IPS-18a (cell line): ENCODE measurements at regions not wholly inside any gene's neighbourhood (a gene's known extent, or its start where the extent isn't known, plus 50 kb on each side); places are given as distances from the start of the nearest gene placed in this dataset.
"Not testable (repeated sequence)": the region's sequence is repeated elsewhere in the genome, so short reads cannot be mapped to it uniquely, and the experiment has no call there.

Experiments used
- H3K27ac ChIP-seq: one replicate; pipeline ENCODE4 v1.5.1; 2013; ENCODE audit warnings: low read length
- H3K27me3 ChIP-seq: one replicate; pipeline ENCODE4 v1.6.1; 2013; ENCODE audit warnings: mild to moderate bottlenecking, low read length; ENCODE audit not compliant: control insufficient read depth, insufficient read depth
- H3K36me3 ChIP-seq: one replicate; pipeline ENCODE4 v1.6.1; 2013; ENCODE audit warnings: low read depth, low read length; ENCODE audit not compliant: control insufficient read depth
- H3K4me1 ChIP-seq: one replicate; pipeline ENCODE4 v1.6.1; 2013; ENCODE audit warnings: low read depth, low read length; ENCODE audit not compliant: control insufficient read depth
- H3K4me3 ChIP-seq: one replicate; pipeline ENCODE4 v1.5.1; 2013; ENCODE audit warnings: low read length
- H3K9ac ChIP-seq: one replicate; pipeline ENCODE4 v1.6.1; 2013; ENCODE audit warnings: mild to moderate bottlenecking, low read length, moderate library complexity
- H3K9me3 ChIP-seq: one replicate; pipeline ENCODE4 v1.6.1; 2013; ENCODE audit warnings: low read depth, low read length; ENCODE audit not compliant: control insufficient read depth

DNA sequence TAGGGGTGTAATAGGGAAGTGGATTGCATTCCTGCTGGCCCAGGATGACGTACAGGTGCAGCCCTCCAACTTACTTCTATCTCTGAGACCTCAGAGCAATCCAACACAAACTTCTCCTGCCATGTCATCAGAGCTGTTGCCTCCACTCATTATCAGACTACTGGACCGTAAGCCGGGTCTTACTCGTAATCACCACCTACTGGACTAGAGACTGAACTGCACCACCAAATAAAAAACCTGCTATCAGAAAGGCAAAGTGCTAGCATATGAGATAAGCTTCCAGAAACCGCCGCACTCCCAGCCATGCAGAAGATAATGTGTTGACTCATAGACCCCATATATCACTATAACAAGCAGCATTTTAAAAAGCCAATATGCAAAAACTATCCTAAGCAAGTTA, 102.0 kb downstream of the SLITRK1 start:
- Histone ChIP-seq H3K4me3 (no peak overlapping the region), H3K27ac (no peak overlapping the region), H3K9me3 (no peaks in the 10 kb centered on the region), H3K27me3 (no peaks in the 10 kb centered on the region), H3K36me3 (no peaks in the 10 kb centered on the region), H3K9ac (no peak overlapping the region), H3K4me1 (no peaks in the 10 kb centered on the region)

DNA sequence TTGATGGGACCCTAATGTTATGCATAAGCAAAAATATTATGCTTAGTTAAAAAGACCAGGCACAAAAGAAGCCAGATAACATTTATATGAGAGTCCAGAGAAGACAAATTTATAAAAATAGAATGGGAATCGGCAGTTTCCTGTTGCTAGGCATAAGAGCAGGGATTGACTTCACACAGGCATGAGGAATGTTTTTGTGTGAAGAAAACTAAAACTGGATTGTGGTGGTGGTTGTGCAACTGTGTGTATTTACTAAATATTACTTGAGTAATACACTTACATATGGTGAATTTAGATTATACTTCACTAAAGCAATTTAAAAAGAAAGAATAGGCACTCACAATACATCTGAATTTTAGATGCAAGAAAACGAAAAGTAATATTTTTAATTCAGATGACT, 108.3 kb downstream of the SLITRK1 start:
- Histone ChIP-seq H3K27me3 (no peaks in the 10 kb centered on the region), H3K36me3 (no peaks in the 10 kb centered on the region), H3K27ac (no peak overlapping the region), H3K4me3 (no peak overlapping the region), H3K9ac (no peak overlapping the region), H3K9me3 (no peaks in the 10 kb centered on the region), H3K4me1 (no peaks in the 10 kb centered on the region)

DNA sequence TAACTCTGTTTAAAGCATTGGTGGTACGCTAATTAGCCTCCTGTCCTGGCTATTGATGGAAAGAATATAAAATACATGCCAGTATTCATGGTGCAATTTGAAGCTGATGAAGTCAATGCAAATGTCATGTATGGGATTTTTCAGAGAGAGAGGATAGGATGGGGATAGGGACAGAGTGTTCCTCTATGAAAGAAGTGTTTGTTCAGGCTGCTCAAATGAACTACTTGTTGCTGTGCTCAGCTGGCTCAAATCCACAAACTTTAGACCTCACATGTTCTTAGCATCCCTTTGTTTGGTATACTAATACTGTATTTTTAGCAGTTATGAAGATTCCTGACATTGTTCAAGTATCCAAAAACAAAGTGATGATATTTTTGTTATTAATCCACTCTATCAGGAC, 116.5 kb downstream of the SLITRK1 start:
- Histone ChIP-seq H3K9me3 (no peaks in the 10 kb centered on the region), H3K9ac (no peak overlapping the region), H3K4me1 (no peaks in the 10 kb centered on the region), H3K36me3 (no peaks in the 10 kb centered on the region), H3K27me3 (no peaks in the 10 kb centered on the region), H3K4me3 (no peak overlapping the region), H3K27ac (no peak overlapping the region)

DNA sequence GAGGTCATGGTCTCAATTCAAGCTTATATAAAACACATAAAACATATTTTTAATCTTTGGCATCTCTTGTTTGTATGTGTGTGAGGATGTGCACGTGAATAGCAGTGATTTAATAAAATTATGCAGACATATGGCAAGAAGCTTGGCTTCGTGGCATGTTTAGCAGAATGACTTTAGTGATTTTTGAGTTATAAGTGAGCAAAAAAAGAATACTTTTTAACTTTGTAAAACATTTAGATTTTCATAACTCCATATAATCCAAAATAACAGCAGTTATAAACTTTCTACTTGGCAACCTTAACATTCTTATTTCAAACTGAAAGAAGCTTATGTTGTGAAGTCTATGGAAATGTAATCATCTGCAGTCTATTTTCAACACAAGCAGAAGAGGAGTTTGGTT, 120.6 kb downstream of the SLITRK1 start:
- H3K4me3 ChIP-seq = no peak overlapping the region
- no peaks in the 10 kb centered on the region for H3K9me3 ChIP-seq
- no peaks in the 10 kb centered on the region for H3K4me1 ChIP-seq
- no peaks in the 10 kb centered on the region for H3K36me3 ChIP-seq
- no peaks in the 10 kb centered on the region for H3K27me3 ChIP-seq
- no peak overlapping the region for H3K9ac ChIP-seq
- H3K27ac ChIP-seq = no peak overlapping the region

DNA sequence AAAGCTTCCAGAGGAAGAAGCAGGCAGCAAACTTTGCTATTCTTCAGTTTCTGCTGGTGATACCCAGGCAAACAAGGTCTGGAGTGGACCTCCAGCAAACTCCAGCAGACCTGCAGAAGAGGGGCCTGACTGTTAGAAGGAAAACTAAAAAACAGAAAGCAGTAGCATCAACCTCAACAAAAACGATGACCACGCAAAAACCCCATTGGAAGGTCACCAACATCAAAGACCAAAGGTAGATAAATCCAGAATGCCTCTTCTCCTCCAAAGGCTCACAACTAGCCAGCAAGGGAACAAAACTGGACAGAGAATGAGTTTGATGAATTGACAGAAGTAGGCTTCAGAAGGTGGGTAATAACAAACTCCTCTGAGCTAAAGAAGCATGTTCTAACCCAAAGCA, 127.1 kb downstream of the SLITRK1 start:
- not testable (repeated sequence) for H3K36me3 ChIP-seq, H3K27me3 ChIP-seq, H3K4me3 ChIP-seq

DNA sequence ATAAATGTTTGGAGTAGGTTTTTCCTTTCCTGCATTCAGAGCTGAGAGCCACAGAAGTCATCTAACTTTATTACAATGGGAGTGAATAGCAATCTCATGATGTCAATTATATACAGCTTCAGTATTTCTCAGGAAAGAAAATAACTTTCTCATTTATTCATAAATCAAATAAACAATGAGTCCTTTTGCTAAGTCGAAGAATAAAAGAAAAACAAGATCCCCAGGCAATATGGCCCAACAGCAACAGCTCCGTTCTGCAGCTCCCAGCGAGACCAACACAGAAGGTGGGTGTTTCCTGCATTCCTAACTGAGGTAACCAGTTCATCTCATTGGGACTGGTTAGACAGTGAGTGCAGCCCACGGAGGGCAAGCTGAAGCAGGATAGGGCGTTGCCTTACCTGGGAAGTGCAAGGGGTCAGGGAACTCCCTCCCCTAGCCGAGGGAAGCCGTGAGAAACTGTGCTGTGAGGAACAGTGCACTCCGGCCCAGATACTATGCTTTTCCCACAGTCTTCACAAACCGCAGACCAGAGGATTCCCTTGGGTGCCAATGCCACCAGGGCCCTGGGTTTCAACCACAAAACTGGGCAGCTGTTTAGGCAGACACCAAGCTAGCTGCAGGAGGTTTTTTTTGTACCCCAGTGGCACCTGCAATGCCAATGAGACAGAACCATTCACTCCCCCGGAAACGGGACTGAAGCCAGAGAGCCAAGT, 128.2 kb downstream of the SLITRK1 start:
- Histone ChIP-seq H3K27me3 (no peaks in the 10 kb centered on the region), H3K27ac (no peak overlapping the region), H3K4me1 (no peaks in the 10 kb centered on the region), H3K4me3 (no peak overlapping the region), H3K9ac (no peak overlapping the region), H3K9me3 (no peaks in the 10 kb centered on the region), H3K36me3 (no peaks in the 10 kb centered on the region)

More for the DNA sequence above, 127.1 kb downstream of the SLITRK1 start:
- H3K9ac ChIP-seq, H3K4me1 ChIP-seq, H3K9me3 ChIP-seq, H3K27ac ChIP-seq: not testable (repeated sequence)

DNA sequence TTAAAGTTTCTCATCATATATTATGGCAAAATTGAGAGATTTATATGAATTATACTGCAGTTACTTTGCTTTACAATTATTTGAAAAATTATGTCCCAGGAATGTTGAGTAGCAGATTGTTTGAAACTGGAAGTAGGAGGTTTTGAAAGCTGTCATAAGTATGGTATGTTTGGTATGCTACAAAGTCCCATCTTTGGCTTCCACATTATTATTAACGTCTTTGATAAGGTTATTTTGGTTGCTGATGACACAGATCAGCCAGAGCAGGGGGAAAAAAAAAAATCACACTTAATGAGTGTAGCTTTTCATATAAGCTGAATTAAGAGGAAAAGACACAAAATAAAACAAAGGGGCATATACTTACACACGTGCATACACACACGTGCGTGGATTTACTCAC, 130.1 kb downstream of the SLITRK1 start:
- Histone ChIP-seq H3K9ac (no peak overlapping the region), H3K27ac (no peak overlapping the region), H3K27me3 (no peaks in the 10 kb centered on the region), H3K9me3 (no peaks in the 10 kb centered on the region), H3K4me3 (no peak overlapping the region), H3K36me3 (no peaks in the 10 kb centered on the region), H3K4me1 (no peaks in the 10 kb centered on the region)

DNA sequence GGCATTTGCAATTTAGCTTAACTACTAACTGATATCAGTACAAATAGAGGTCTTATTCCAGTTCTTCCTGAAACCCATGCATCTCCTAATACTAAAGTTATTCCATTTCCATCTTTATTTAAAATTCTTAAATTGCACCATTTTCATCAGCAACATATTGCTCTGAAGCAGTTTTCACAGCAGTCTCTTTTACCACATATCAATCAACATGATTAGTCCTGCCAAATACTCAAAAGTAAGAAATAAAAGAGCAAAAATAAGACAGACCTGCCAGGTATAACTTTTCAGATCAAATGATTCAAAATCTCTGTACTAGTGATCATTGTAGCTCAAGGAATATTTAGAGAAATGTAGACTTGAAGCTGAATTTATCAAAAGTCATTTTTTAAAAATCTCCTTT, 141.7 kb downstream of the SLITRK1 start:
- Histone ChIP-seq H3K9ac (no peak overlapping the region), H3K9me3 (no peaks in the 10 kb centered on the region), H3K4me1 (no peaks in the 10 kb centered on the region), H3K36me3 (no peaks in the 10 kb centered on the region), H3K27ac (no peak overlapping the region), H3K4me3 (no peak overlapping the region), H3K27me3 (no peaks in the 10 kb centered on the region)

DNA sequence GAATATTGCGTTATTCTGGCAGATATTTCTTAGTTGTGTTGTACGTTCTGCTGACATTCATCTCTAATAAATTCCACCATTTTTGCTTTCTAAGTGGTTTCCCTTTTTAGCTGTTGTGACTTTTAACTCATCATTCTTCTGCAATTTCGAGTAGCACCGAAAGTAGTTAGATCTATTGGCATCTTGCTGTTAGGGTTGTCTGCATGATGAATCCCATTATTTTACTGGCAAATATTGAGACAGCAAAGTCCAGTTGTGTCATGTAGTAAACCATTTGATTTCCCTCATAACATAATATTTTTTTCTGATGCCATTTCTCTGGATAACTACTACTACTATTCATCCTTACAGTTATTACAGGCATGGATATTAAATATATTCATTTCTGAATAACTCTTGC, 143.9 kb downstream of the SLITRK1 start:
- no peak overlapping the region for H3K9ac ChIP-seq
- H3K9me3 ChIP-seq = no peaks in the 10 kb centered on the region
- no peaks in the 10 kb centered on the region for H3K4me1 ChIP-seq
- H3K27ac ChIP-seq = no peak overlapping the region
- H3K27me3 ChIP-seq = no peaks in the 10 kb centered on the region
- H3K4me3 ChIP-seq = no peak overlapping the region
- no peaks in the 10 kb centered on the region for H3K36me3 ChIP-seq

DNA sequence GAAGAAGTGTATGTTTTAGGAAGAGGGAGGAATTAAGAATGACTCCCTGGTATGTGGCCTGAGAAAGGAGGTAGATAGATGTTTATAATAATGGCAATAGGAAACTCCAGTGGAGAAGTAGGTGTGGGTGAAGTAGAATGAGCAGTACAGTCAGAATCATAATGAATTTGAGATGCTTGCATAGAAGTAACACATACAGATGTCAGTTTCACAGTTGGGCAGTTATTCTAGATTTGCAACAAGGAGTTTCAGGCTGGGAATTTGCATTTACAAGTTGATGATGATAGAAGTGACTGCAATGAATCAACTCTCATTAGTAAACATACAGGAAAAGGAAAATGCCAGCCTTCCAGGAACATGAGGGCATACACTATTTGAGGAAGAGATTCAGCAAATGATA, 149.0 kb downstream of the SLITRK1 start:
- H3K4me1 ChIP-seq = peaks cover 8% of the 10 kb centered on the region
- no peaks in the 10 kb centered on the region for H3K36me3 ChIP-seq
- no peak overlapping the region for H3K4me3 ChIP-seq
- H3K9me3 ChIP-seq = no peaks in the 10 kb centered on the region
- no peaks in the 10 kb centered on the region for H3K27me3 ChIP-seq
- H3K9ac ChIP-seq = no peak overlapping the region
- H3K27ac ChIP-seq = no peak overlapping the region

DNA sequence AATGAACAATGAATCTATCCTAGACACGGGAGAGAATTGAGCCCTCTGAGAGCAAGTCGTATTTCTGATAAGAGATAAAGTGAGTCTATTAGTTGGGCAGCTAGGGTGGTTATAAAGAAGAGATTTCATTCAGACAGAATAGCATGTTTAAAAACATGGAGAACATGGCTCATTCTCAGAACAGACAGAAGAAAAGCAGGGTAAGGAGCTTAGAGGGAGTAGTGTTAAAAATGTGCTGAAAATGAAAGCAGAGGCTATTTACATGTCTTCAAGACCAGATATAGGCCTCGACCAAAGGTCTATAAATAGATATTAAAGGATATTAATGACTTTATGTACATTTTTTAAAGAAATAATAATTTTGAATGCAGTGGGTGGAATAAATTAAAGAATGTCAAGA, 149.5 kb downstream of the SLITRK1 start:
- Histone ChIP-seq H3K27me3 (no peaks in the 10 kb centered on the region), H3K9me3 (no peaks in the 10 kb centered on the region), H3K4me1 (peaks cover 8% of the 10 kb centered on the region), H3K4me3 (no peak overlapping the region), H3K27ac (no peak overlapping the region), H3K9ac (no peak overlapping the region), H3K36me3 (no peaks in the 10 kb centered on the region)

DNA sequence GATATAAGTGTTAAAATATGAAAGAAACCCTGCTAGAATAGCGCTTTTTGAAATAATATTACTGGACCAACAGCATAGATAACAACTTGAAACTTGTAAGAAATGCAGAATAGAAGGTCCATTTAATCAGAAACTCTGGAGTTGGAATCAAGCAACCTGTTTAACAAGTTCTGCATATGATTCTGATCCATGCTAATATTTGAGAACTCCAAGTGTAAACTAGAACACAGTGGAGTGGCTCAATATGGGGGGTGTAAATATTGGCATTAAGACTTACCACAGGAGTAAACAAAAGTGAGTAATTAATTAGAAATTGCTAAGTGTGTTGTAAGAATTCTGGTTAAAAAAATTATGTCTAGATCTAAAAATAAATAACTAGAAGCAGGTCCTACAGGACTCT, 151.2 kb downstream of the SLITRK1 start:
- no peaks in the 10 kb centered on the region for H3K36me3 ChIP-seq
- H3K9me3 ChIP-seq = no peaks in the 10 kb centered on the region
- no peak overlapping the region for H3K4me3 ChIP-seq
- no peak overlapping the region for H3K27ac ChIP-seq
- H3K4me1 ChIP-seq = peaks cover 11% of the 10 kb centered on the region
- no peak overlapping the region for H3K9ac ChIP-seq
- no peaks in the 10 kb centered on the region for H3K27me3 ChIP-seq
